ENCODE measurements at regions not wholly inside any gene's neighbourhood (a gene's known extent, or its start where the extent isn't known, plus 50 kb on each side); places are given as distances from the start of the nearest gene placed in this dataset.

- TF ChIP-seq, protein P1, sequence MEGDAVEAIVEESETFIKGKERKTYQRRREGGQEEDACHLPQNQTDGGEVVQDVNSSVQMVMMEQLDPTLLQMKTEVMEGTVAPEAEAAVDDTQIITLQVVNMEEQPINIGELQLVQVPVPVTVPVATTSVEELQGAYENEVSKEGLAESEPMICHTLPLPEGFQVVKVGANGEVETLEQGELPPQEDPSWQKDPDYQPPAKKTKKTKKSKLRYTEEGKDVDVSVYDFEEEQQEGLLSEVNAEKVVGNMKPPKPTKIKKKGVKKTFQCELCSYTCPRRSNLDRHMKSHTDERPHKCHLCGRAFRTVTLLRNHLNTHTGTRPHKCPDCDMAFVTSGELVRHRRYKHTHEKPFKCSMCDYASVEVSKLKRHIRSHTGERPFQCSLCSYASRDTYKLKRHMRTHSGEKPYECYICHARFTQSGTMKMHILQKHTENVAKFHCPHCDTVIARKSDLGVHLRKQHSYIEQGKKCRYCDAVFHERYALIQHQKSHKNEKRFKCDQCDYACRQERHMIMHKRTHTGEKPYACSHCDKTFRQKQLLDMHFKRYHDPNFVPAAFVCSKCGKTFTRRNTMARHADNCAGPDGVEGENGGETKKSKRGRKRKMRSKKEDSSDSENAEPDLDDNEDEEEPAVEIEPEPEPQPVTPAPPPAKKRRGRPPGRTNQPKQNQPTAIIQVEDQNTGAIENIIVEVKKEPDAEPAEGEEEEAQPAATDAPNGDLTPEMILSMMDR (IDR thresholded peaks at IDR 0.05) = no peak
- TF ChIP-seq POLR2A (IDR thresholded peaks at IDR 0.05) = no peak
Observed at GRCh38 chr5:175107028-175107588, 336.9 kb downstream of the DRD1 start.

All from Peyer's patch (tissue), 4 donors.